HepG2 (cell line): ENCODE measurements at regions not wholly inside any gene's neighbourhood (a gene's known extent, or its start where the extent isn't known, plus 50 kb on each side); places are given as distances from the start of the nearest gene placed in this dataset.

ENCODE experiments used
- ATAC-seq: fragments of 200-7000 bp; cut with Tn5 transposase; 3 replicates; pipeline ENCODE4 v1.9.1; 2020; ENCODE audit warnings: mild to moderate bottlenecking, moderate library complexity
- BruUV-seq: library from RNA; stranded (reverse); fragments of 400-500 nt; replicated peaks from 2 replicates; lab custom pipeline; 2021; lab: Mats Ljungman, UMichigan
- CTCF ChIA-PET: fragments of 300-600 bp; formaldehyde crosslinking; extraction: SDS; loops from one replicate; lab custom pipeline; 2021; ENCODE audit warnings: low total read pairs, inconsistent platforms, low intra/inter-chr PET ratio; lab: Yijun Ruan, JAX
- POLR2A ChIA-PET: fragments of 350-600 bp; sonication (Branson Sonifier 250); formaldehyde crosslinking; loops from one replicate; lab custom pipeline; 2020; ENCODE audit warnings: antibody characterized with exemption, inconsistent platforms; lab: Yijun Ruan, JAX
- DNase-seq: peaks from one replicate; pipeline ENCODE4 v3.0.0-alpha.2; 2015; ENCODE audit warnings: low spot score
- FAIRE-seq: peaks from 3 replicates; lab custom pipeline; 2011; peaks lifted over from hg19 to GRCh38; lab: Jason Lieb, UNC
- H2AFZ ChIP-seq: one replicate; pipeline ENCODE4 v1.6.1; 2011; ENCODE audit warnings: low read length, inconsistent platforms
- H3K27ac ChIP-seq: fragments of 300-600 bp; 3 replicates; pipeline ENCODE4 v1.8.0; 2011; ENCODE audit warnings: mixed run types, mild to moderate bottlenecking, mixed read lengths, low read length, inconsistent platforms; ENCODE audit not compliant: insufficient read depth; ENCODE audit errors: extremely low read length
- H3K27me3 ChIP-seq, 2 experiments: fragments of 200-600 bp in 1 of 2; 2 replicates in 1 of 2; 3 replicates in 1 of 2; pipeline versions ENCODE4 v1.6.0 to v1.8.0; 2011; ENCODE audit warnings: low read length in 2 of 2, mild to moderate bottlenecking in 2 of 2, moderate library complexity in 2 of 2, inconsistent platforms in 1 of 2; ENCODE audit not compliant: insufficient read depth in 2 of 2, control insufficient read depth in 1 of 2
- H3K36me3 ChIP-seq, 2 experiments: fragments of 200-600 bp in 1 of 2; replicated peaks in 1 of 2; 2 replicates in 1 of 2; 3 replicates in 1 of 2; pipeline versions ENCODE4 v1.5.1 to v1.8.0; 2011; ENCODE audit warnings: low read length in 2 of 2, inconsistent platforms in 1 of 2; ENCODE audit not compliant: insufficient read depth in 2 of 2, control insufficient read depth in 1 of 2
- H3K4me1 ChIP-seq: 2 replicates; pipeline ENCODE4 v1.5.1; 2012; ENCODE audit warnings: low read length, inconsistent platforms; ENCODE audit not compliant: insufficient read depth
- H3K4me2 ChIP-seq: 2 replicates; pipeline ENCODE4 v1.6.0; 2011; ENCODE audit warnings: low read depth, low read length, inconsistent platforms
- H3K4me3 ChIP-seq, 3 experiments: fragments of 200-600 bp in 1 of 3; sonication (generic), shearing (Covaris generic) in 1 of 3; replicated peaks in 1 of 3; 2 replicates each; pipeline ENCODE4 v1.5.1; 2011 to 2016; ENCODE audit warnings: low read length in 3 of 3, inconsistent platforms in 2 of 3, low read depth in 2 of 3, mild to moderate bottlenecking in 2 of 3, control low read depth in 1 of 3, mixed read lengths in 1 of 3; ENCODE audit not compliant: insufficient read depth in 1 of 3
- H3K79me2 ChIP-seq: one replicate; pipeline ENCODE4 v1.6.1; 2011; ENCODE audit warnings: low read length, inconsistent platforms; ENCODE audit not compliant: insufficient read depth
- H3K9ac ChIP-seq: 2 replicates; pipeline ENCODE4 v1.6.0; 2011; ENCODE audit warnings: mild to moderate bottlenecking, low read depth, low read length, inconsistent platforms; ENCODE audit not compliant: insufficient read depth
- H3K9me3 ChIP-seq: 2 replicates; pipeline ENCODE4 v1.5.1; 2012; ENCODE audit warnings: mild to moderate bottlenecking, low read length
- H4K20me1 ChIP-seq: 2 replicates; pipeline ENCODE4 v1.6.0; 2011; ENCODE audit warnings: inconsistent platforms, mild to moderate bottlenecking, low read length, moderate library complexity; ENCODE audit not compliant: insufficient read depth
- ELF1 ChIP-seq: sonication (generic); formaldehyde crosslinking; IDR thresholded peaks from 2 replicates; pipeline ENCODE4 v1.4.0; 2020; ENCODE audit warnings: missing genetic modification reagents
- GPN1 ChIP-seq: sonication (generic); formaldehyde crosslinking; IDR thresholded peaks from 2 replicates; pipeline ENCODE4 v1.5.1; 2020; ENCODE audit warnings: missing genetic modification reagents, borderline replicate concordance
- KLF11 ChIP-seq: IDR thresholded peaks from 2 replicates; pipeline ENCODE4 v1.6.1; 2016; ENCODE audit warnings: missing compliant biosample characterization
- KLF9 ChIP-seq: IDR thresholded peaks from 2 replicates; pipeline ENCODE4 v1.6.1; 2016; ENCODE audit warnings: low read depth
- KMT2B ChIP-seq: IDR thresholded peaks from 2 replicates; pipeline ENCODE4 v1.6.1; 2016; ENCODE audit warnings: missing genetic modification reagents, missing compliant biosample characterization
- NAIF1 ChIP-seq: sonication (generic); formaldehyde crosslinking; IDR thresholded peaks from 2 replicates; pipeline ENCODE4 v1.5.0; 2020; ENCODE audit warnings: mild to moderate bottlenecking, missing genetic modification reagents, borderline replicate concordance
- ZNF121 ChIP-seq: sonication (generic); formaldehyde crosslinking; IDR thresholded peaks from 2 replicates; pipeline ENCODE4 v1.5.0; 2020; ENCODE audit warnings: mild to moderate bottlenecking, missing genetic modification reagents
- ZNF143 ChIP-seq: sonication (generic); formaldehyde crosslinking; IDR thresholded peaks from 2 replicates; pipeline ENCODE4 v1.4.0; 2020; ENCODE audit warnings: missing genetic modification reagents
- ZNF382 ChIP-seq: sonication (generic); formaldehyde crosslinking; IDR thresholded peaks from 2 replicates; pipeline ENCODE4 v1.5.0; 2020; ENCODE audit warnings: missing genetic modification reagents, mild to moderate bottlenecking, borderline replicate concordance
- ZNF546 ChIP-seq: sonication (generic); formaldehyde crosslinking; conservative IDR thresholded peaks from 2 replicates; pipeline ENCODE4 v1.8.1; 2023; ENCODE audit warnings: mild to moderate bottlenecking, missing genetic modification reagents
- ZNF580 ChIP-seq: IDR thresholded peaks from 2 replicates; pipeline ENCODE4 v1.6.1; 2016; ENCODE audit warnings: low read depth, borderline replicate concordance
- WGBS: methylation state at CpG from one replicate; pipeline ENCODE4 v1.1.6; 2017; ENCODE audit warnings: low lambda C conversion rate; 5-methylcytosine and 5-hydroxymethylcytosine counted together
- in situ Hi-C: cut with HindIII; loops from 2 replicates; pipeline ENCODE4 v1.10.0; 2017; ENCODE audit warnings: low pct_unique_long_range_greater_than_20kb; ENCODE audit not compliant: extremely low pct_ligation_motif_present
- intact Hi-C: fragments of 100-400 bp; cut with micrococcal nuclease; formaldehyde crosslinking; loops from one replicate; pipeline ENCODE4 v1.10.0; 2022; ENCODE audit not compliant: unreplicated experiment

GRCh38 chr9:16033253-16033652 is 480.4 kb downstream of the CCDC171 start:
- FAIRE-seq (no peak), DNase-seq (no peak), ATAC-seq (no peak)
- WGBS, result 17% methylated on average over 6 of the region's 14 CpGs
- Histone ChIP-seq H3K36me3 (no peaks in the 10 kb centered on the region), H4K20me1 (no peaks in the 10 kb centered on the region), H3K79me2 (no peaks in the 10 kb centered on the region), H3K27ac (no peak overlapping the region), H3K4me2 (no peak overlapping the region), H2AFZ (no peak overlapping the region), H3K4me3 (no peak overlapping the region), H3K9me3 (no peaks in the 10 kb centered on the region), H3K27me3 (no peaks in the 10 kb centered on the region), H3K4me1 (no peaks in the 10 kb centered on the region), H3K9ac (no peak overlapping the region)
- CTCF ChIA-PET, result no interaction called here
- in situ Hi-C loops, result no loop called here
- intact Hi-C loops, result loop anchor here (10.0 kb wide), 1 partner anchor 158 kb away; no protein-coding TSS in a partner anchor
- no TSS peak for BruUV-seq
- POLR2A ChIA-PET, result no interaction called here
- no peak for TF ChIP-seq NAIF1 (CRISPR knock-in tag)
- no peak for TF ChIP-seq ZNF143 (CRISPR knock-in tag)
- no peak for TF ChIP-seq ZNF546 (CRISPR knock-in tag)
- no peak for TF ChIP-seq KMT2B (CRISPR knock-in tag)
- no peak for TF ChIP-seq KLF9 (CRISPR knock-in tag)
- TF ChIP-seq KLF11 (CRISPR knock-in tag), result no peak
- TF ChIP-seq ZNF121 (CRISPR knock-in tag), result no peak
- no peak for TF ChIP-seq ZNF580 (CRISPR knock-in tag)
- no peak for TF ChIP-seq ELF1 (CRISPR knock-in tag)
- TF ChIP-seq GPN1 (CRISPR knock-in tag), result no peak
- no peak for TF ChIP-seq ZNF382
